ENCODE measurements at regions not wholly inside any gene's neighbourhood (a gene's known extent, or its start where the extent isn't known, plus 50 kb on each side); places are given as distances from the start of the nearest gene placed in this dataset.

DNA sequence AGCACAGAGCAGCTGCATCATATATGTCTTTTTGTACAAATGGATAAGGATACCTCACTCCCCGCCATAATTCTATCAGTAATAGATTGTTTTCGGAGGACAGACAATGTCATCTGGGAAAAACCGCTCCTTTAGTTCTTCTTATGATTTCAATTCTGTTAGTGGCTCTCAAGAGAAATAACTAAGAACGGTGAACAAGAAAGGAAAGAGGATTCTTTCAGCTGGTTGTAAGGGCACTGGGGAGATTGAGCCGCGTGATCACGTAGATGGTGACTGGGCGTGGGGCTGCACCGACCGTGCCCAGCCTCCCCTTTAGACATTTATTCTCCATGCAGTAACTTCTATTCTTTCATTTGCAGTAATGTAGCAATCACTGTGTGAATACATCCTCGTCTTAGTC is 99.4 kb upstream of the PEG3 start:
- TF ChIP-seq, protein P1, sequence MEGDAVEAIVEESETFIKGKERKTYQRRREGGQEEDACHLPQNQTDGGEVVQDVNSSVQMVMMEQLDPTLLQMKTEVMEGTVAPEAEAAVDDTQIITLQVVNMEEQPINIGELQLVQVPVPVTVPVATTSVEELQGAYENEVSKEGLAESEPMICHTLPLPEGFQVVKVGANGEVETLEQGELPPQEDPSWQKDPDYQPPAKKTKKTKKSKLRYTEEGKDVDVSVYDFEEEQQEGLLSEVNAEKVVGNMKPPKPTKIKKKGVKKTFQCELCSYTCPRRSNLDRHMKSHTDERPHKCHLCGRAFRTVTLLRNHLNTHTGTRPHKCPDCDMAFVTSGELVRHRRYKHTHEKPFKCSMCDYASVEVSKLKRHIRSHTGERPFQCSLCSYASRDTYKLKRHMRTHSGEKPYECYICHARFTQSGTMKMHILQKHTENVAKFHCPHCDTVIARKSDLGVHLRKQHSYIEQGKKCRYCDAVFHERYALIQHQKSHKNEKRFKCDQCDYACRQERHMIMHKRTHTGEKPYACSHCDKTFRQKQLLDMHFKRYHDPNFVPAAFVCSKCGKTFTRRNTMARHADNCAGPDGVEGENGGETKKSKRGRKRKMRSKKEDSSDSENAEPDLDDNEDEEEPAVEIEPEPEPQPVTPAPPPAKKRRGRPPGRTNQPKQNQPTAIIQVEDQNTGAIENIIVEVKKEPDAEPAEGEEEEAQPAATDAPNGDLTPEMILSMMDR (IDR thresholded peaks at IDR 0.05; ENCODE audit: insufficient read depth, low read length): no peak
- TF ChIP-seq, protein P2, sequence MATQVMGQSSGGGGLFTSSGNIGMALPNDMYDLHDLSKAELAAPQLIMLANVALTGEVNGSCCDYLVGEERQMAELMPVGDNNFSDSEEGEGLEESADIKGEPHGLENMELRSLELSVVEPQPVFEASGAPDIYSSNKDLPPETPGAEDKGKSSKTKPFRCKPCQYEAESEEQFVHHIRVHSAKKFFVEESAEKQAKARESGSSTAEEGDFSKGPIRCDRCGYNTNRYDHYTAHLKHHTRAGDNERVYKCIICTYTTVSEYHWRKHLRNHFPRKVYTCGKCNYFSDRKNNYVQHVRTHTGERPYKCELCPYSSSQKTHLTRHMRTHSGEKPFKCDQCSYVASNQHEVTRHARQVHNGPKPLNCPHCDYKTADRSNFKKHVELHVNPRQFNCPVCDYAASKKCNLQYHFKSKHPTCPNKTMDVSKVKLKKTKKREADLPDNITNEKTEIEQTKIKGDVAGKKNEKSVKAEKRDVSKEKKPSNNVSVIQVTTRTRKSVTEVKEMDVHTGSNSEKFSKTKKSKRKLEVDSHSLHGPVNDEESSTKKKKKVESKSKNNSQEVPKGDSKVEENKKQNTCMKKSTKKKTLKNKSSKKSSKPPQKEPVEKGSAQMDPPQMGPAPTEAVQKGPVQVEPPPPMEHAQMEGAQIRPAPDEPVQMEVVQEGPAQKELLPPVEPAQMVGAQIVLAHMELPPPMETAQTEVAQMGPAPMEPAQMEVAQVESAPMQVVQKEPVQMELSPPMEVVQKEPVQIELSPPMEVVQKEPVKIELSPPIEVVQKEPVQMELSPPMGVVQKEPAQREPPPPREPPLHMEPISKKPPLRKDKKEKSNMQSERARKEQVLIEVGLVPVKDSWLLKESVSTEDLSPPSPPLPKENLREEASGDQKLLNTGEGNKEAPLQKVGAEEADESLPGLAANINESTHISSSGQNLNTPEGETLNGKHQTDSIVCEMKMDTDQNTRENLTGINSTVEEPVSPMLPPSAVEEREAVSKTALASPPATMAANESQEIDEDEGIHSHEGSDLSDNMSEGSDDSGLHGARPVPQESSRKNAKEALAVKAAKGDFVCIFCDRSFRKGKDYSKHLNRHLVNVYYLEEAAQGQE (IDR thresholded peaks at IDR 0.05; ENCODE audit: insufficient replicate concordance, low read depth): no peak
- TF ChIP-seq POLR2AphosphoS5 (IDR thresholded peaks at IDR 0.05; ENCODE audit: low read depth) (no peak), SPI1 (IDR thresholded peaks at IDR 0.05; ENCODE audit: borderline replicate concordance, low read depth) (no peak), GABPA (IDR thresholded peaks at IDR 0.05; ENCODE audit: low read depth) (no peak)
